Astrocyte (in vitro differentiated cells and primary cell): ENCODE measurements at regions not wholly inside any gene's neighbourhood (a gene's known extent, or its start where the extent isn't known, plus 50 kb on each side); places are given as distances from the start of the nearest gene placed in this dataset.

Experiments used
- EZH2 ChIP-seq: IDR thresholded peaks from 2 replicates; pipeline ENCODE4 v1.6.1; 2012; ENCODE audit warnings: mild to moderate bottlenecking, low read length, inconsistent platforms; ENCODE audit not compliant: insufficient read depth
- TF ChIP-seq, protein P1 (sequence below): IDR thresholded peaks from 2 replicates; pipeline ENCODE4 v1.5.1; 2011; ENCODE audit warnings: low read depth, mild to moderate bottlenecking, inconsistent platforms, low read length, moderate library complexity; ENCODE audit not compliant: insufficient read depth

DNA sequence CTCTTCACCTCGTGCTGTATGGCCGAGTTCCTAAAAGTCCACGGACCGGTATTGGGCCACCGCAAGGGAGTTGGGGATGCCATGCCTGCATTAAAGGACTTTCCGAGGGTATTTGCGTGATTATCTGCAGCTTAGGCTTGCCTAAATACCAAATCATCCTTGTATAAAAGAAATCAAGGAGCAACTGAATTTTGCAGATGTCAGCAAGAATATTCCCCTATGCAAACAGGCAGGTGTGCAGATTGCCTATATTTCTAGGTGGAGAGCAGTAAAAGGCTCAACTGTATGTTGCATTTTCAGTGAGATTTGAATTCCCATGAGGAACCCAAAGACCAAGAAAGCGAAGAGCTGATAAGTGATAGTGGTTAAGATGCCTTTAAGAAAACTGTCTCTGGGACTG lies 452.3 kb downstream of the CDH11 start:
- TF ChIP-seq, protein P1, sequence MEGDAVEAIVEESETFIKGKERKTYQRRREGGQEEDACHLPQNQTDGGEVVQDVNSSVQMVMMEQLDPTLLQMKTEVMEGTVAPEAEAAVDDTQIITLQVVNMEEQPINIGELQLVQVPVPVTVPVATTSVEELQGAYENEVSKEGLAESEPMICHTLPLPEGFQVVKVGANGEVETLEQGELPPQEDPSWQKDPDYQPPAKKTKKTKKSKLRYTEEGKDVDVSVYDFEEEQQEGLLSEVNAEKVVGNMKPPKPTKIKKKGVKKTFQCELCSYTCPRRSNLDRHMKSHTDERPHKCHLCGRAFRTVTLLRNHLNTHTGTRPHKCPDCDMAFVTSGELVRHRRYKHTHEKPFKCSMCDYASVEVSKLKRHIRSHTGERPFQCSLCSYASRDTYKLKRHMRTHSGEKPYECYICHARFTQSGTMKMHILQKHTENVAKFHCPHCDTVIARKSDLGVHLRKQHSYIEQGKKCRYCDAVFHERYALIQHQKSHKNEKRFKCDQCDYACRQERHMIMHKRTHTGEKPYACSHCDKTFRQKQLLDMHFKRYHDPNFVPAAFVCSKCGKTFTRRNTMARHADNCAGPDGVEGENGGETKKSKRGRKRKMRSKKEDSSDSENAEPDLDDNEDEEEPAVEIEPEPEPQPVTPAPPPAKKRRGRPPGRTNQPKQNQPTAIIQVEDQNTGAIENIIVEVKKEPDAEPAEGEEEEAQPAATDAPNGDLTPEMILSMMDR: no peak
- TF ChIP-seq EZH2: no peak
